Keratinocyte (primary cell): ENCODE measurements at regions not wholly inside any gene's neighbourhood (a gene's known extent, or its start where the extent isn't known, plus 50 kb on each side); places are given as distances from the start of the nearest gene placed in this dataset.
A peak's percentile ranks its signal among the peaks of the same experiment; 100 is the strongest.

ENCODE experiments used
- DNase-seq: peaks from one replicate; pipeline ENCODE4 v3.0.0-alpha.2; 2011; ENCODE audit warnings: low read depth, missing footprints, low spot score
- FAIRE-seq: peaks from 2 replicates; lab custom pipeline; 2011; peaks lifted over from hg19 to GRCh38; lab: Jason Lieb, UNC
- H2AFZ ChIP-seq: 2 replicates; pipeline ENCODE4 v1.6.0; 2012; ENCODE audit warnings: low read length, control low read depth, inconsistent platforms; ENCODE audit not compliant: control insufficient read depth
- H3K27ac ChIP-seq: 2 replicates; pipeline ENCODE4 v1.5.1; 2011; ENCODE audit warnings: low read length; ENCODE audit not compliant: control insufficient read depth, insufficient read depth
- H3K27me3 ChIP-seq: 3 replicates; pipeline ENCODE4 v1.6.0; 2011; ENCODE audit warnings: low read length; ENCODE audit not compliant: control insufficient read depth, insufficient read depth; ENCODE audit errors: extremely low read depth
- H3K36me3 ChIP-seq, 2 experiments: 2 replicates in 1 of 2; 3 replicates in 1 of 2; pipeline ENCODE4 v1.5.1; 2011; ENCODE audit warnings: low read length in 2 of 2, mild to moderate bottlenecking in 1 of 2; ENCODE audit not compliant: control insufficient read depth in 2 of 2, insufficient read depth in 2 of 2; ENCODE audit errors: extremely low read depth in 1 of 2
- H3K4me1 ChIP-seq: 3 replicates; pipeline ENCODE4 v1.5.1; 2011; ENCODE audit warnings: low read length; ENCODE audit not compliant: control insufficient read depth, insufficient read depth; ENCODE audit errors: extremely low read depth
- H3K4me2 ChIP-seq: 3 replicates; pipeline ENCODE4 v1.6.0; 2011; ENCODE audit warnings: low read depth, low read length; ENCODE audit not compliant: control insufficient read depth, insufficient read depth; ENCODE audit errors: extremely low read depth
- H3K4me3 ChIP-seq, 3 experiments: fragments of 200-600 bp in 1 of 3; sonication (generic) in 1 of 3; 2 replicates in 2 of 3; 3 replicates in 1 of 3; pipeline ENCODE4 v1.5.1; 2011 to 2016; ENCODE audit warnings: low read length in 3 of 3, mild to moderate bottlenecking in 3 of 3, control low read depth in 2 of 3, inconsistent platforms in 1 of 3, low read depth in 1 of 3, mixed read lengths in 1 of 3, mixed run types in 1 of 3, moderate library complexity in 1 of 3; ENCODE audit not compliant: control insufficient read depth in 2 of 3, insufficient read depth in 2 of 3; ENCODE audit errors: extremely low read depth in 1 of 3
- H3K79me2 ChIP-seq: 2 replicates; pipeline ENCODE4 v1.6.0; 2012; ENCODE audit warnings: low read length; ENCODE audit not compliant: control insufficient read depth, insufficient read depth
- H3K9ac ChIP-seq: 3 replicates; pipeline ENCODE4 v1.6.0; 2011; ENCODE audit warnings: low read length; ENCODE audit not compliant: control insufficient read depth, insufficient read depth; ENCODE audit errors: extremely low read depth
- H3K9me1 ChIP-seq: 3 replicates; pipeline ENCODE4 v1.6.0; 2011; ENCODE audit warnings: low read length; ENCODE audit not compliant: control insufficient read depth, insufficient read depth; ENCODE audit errors: extremely low read depth
- H3K9me3 ChIP-seq: 2 replicates; pipeline ENCODE4 v1.5.1; 2012; ENCODE audit warnings: low read depth, low read length; ENCODE audit not compliant: control insufficient read depth
- H4K20me1 ChIP-seq: 3 replicates; pipeline ENCODE4 v1.6.0; 2011; ENCODE audit warnings: low read length; ENCODE audit not compliant: control insufficient read depth, insufficient read depth; ENCODE audit errors: extremely low read depth
- EZH2 ChIP-seq: IDR thresholded peaks from one replicate; pipeline ENCODE4 v1.6.1; 2012; ENCODE audit warnings: inconsistent platforms, mild to moderate bottlenecking, low read length, moderate library complexity
- dilution Hi-C: fragments of 300-500 bp; cut with MboI; formaldehyde crosslinking; loops from one replicate; pipeline ENCODE4 v1.7.0; 2020; ENCODE audit warnings: low sequenced_read_pairs; ENCODE audit not compliant: extremely low pct_ligation_motif_present
- TF ChIP-seq, protein P1 (sequence below), 3 experiments: IDR thresholded peaks in 1 of 3; conservative IDR thresholded peaks in 1 of 3; optimal IDR thresholded peaks in 1 of 3; 2 replicates in 2 of 3; 3 replicates in 1 of 3; pipeline versions ENCODE3 to v1.5.1; 2011; ENCODE audit warnings: low read length in 3 of 3, mild to moderate bottlenecking in 3 of 3, moderate library complexity in 2 of 3, control low read depth in 1 of 3, inconsistent platforms in 1 of 3; ENCODE audit not compliant: insufficient read depth in 2 of 3; ENCODE audit errors: extremely low read depth in 1 of 3

DNA sequence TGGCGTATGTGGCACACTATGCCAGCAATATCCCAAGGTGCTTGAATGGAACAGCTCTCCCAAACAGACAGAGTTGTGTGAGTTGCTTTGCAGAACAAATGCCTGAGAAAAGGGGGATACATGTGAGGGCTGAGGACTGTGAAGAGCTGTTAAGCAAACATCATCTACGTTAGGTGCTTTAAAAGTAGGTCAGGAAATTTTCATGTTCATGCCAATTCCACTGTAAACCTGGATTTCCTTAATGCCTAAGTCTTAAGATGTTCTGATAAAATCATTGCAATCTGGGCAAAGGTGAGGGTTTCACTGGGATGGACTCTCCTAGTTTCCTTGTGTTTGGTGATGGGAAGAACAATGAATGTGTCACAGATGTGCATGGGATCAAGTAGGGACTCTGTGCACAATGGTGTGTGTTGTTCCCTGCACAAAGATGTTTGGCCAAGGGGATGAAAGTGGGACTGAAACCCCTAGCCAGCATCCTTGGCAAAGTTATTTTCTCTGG, 227.9 kb downstream of the KTN1 start:
- Histone ChIP-seq H4K20me1 (no peaks in the 10 kb centered on the region), H3K36me3 (no peaks in the 10 kb centered on the region), H3K27ac (peak overlapping the region; percentile 71), H3K9ac (peak overlapping the region; percentile 47), H3K9me3 (no peaks in the 10 kb centered on the region), H3K79me2 (no peaks in the 10 kb centered on the region), H3K9me1 (peaks cover 3% of the 10 kb centered on the region), H3K27me3 (no peaks in the 10 kb centered on the region), H3K4me1 (peaks cover 26% of the 10 kb centered on the region), H3K4me2 (peak overlapping the region; percentile 59), H2AFZ (peak overlapping the region; percentile 71), H3K4me3 (no peak overlapping the region)
- FAIRE-seq (no peak), DNase-seq (no peak)
- TF ChIP-seq, protein P1, sequence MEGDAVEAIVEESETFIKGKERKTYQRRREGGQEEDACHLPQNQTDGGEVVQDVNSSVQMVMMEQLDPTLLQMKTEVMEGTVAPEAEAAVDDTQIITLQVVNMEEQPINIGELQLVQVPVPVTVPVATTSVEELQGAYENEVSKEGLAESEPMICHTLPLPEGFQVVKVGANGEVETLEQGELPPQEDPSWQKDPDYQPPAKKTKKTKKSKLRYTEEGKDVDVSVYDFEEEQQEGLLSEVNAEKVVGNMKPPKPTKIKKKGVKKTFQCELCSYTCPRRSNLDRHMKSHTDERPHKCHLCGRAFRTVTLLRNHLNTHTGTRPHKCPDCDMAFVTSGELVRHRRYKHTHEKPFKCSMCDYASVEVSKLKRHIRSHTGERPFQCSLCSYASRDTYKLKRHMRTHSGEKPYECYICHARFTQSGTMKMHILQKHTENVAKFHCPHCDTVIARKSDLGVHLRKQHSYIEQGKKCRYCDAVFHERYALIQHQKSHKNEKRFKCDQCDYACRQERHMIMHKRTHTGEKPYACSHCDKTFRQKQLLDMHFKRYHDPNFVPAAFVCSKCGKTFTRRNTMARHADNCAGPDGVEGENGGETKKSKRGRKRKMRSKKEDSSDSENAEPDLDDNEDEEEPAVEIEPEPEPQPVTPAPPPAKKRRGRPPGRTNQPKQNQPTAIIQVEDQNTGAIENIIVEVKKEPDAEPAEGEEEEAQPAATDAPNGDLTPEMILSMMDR (optimal IDR thresholded peaks at IDR 0.05 in 1 of 3, IDR thresholded peaks at IDR 0.05 in 1 of 3, conservative IDR thresholded peaks at IDR 0.05 in 1 of 3; ENCODE audit: extremely low read depth in 1 of 3, insufficient read depth in 2 of 3, low read length in 3 of 3) = no peak
- no peak for TF ChIP-seq EZH2
- dilution Hi-C loops = no loop called here

- dilution Hi-C loops = no loop called here
- Histone ChIP-seq H3K27ac (no peak overlapping the region), H3K27me3 (no peaks in the 10 kb centered on the region), H2AFZ (no peak overlapping the region), H3K4me2 (no peak overlapping the region), H3K9me3 (no peaks in the 10 kb centered on the region), H3K9me1 (no peaks in the 10 kb centered on the region), H3K36me3 (no peaks in the 10 kb centered on the region), H4K20me1 (no peaks in the 10 kb centered on the region), H3K9ac (no peak overlapping the region), H3K4me1 (no peaks in the 10 kb centered on the region), H3K79me2 (no peaks in the 10 kb centered on the region), H3K4me3 (no peak overlapping the region)
- FAIRE-seq (no peak), DNase-seq (no peak)
- no peak for TF ChIP-seq EZH2
- TF ChIP-seq, protein P1 (optimal IDR thresholded peaks at IDR 0.05 in 1 of 3, IDR thresholded peaks at IDR 0.05 in 1 of 3, conservative IDR thresholded peaks at IDR 0.05 in 1 of 3; ENCODE audit: extremely low read depth in 1 of 3, insufficient read depth in 2 of 3, low read length in 3 of 3) = no peak
These were observed 233.6 kb downstream of the KTN1 start for GRCh38 chr14:55813630-55814029.
